OCI-LY1 (cell line): ENCODE measurements at regions not wholly inside any gene's neighbourhood (a gene's known extent, or its start where the extent isn't known, plus 50 kb on each side); places are given as distances from the start of the nearest gene placed in this dataset.

Experiments
- CTCF ChIP-seq: fragments of 200-600 bp; sonication (generic), shearing (Covaris generic); IDR thresholded peaks from 2 replicates; pipeline ENCODE4 v1.5.1; 2017; ENCODE audit warnings: mild to moderate bottlenecking, antibody characterized with exemption, low read length, moderate library complexity, mixed read lengths
- EZH2 ChIP-seq: fragments of 200-600 bp; sonication (generic), shearing (Covaris generic); IDR thresholded peaks from 2 replicates; pipeline ENCODE4 v1.8.0; 2017; ENCODE audit warnings: borderline replicate concordance, mixed run types, mild to moderate bottlenecking, antibody characterized with exemption, low read length, moderate library complexity, mixed read lengths

- TF ChIP-seq CTCF (no peak), EZH2 (no peak)
Measured at GRCh38 chr5:123914333-123914732, 402.4 kb downstream of the CSNK1G3 start.
